ENCODE measurements at regions not wholly inside any gene's neighbourhood (a gene's known extent, or its start where the extent isn't known, plus 50 kb on each side); places are given as distances from the start of the nearest gene placed in this dataset.

GRCh38 chr4:149135062-149135461 is 680.6 kb downstream of the IQCM start:
- DNase-seq (ENCODE audit: low read depth, low spot score) = no peak

- DNase-seq (ENCODE audit: low read depth, low spot score) = no peak
Observed at GRCh38 chr4:149121023-149121404, 678.8 kb upstream of the NR3C2 start.

GRCh38 chr4:149120331-149121022 is 678.3 kb upstream of the NR3C2 start:
- no peak for DNase-seq (ENCODE audit: low read depth, low spot score)

GRCh38 chr4:149116806-149117205 is 674.6 kb upstream of the NR3C2 start:
- DNase-seq (ENCODE audit: low read depth, low spot score) = no peak

- DNase-seq (ENCODE audit: low read depth, low spot score) = no peak
Observed at GRCh38 chr4:149113804-149114430, 671.7 kb upstream of the NR3C2 start.

GRCh38 chr4:149112109-149112508 is 669.9 kb upstream of the NR3C2 start:
- DNase-seq (ENCODE audit: low read depth, low spot score) = no peak

- no peak for DNase-seq (ENCODE audit: low read depth, low spot score)
Observed at GRCh38 chr4:149110481-149110880, 668.3 kb upstream of the NR3C2 start.

- no peak for DNase-seq (ENCODE audit: low read depth, low spot score)
Observed at GRCh38 chr4:149108626-149109025, 666.4 kb upstream of the NR3C2 start.

- no peak for DNase-seq (ENCODE audit: low read depth, low spot score)
Observed at GRCh38 chr4:149102765-149103164, 660.6 kb upstream of the NR3C2 start.

- DNase-seq (ENCODE audit: low read depth, low spot score) = no peak
Observed at GRCh38 chr4:149101649-149102048, 659.4 kb upstream of the NR3C2 start.

- no peak for DNase-seq (ENCODE audit: low read depth, low spot score)
Observed at GRCh38 chr4:149095811-149096210, 653.6 kb upstream of the NR3C2 start.

- DNase-seq (ENCODE audit: low read depth, low spot score) = no peak
Observed at GRCh38 chr4:149095001-149095400, 652.8 kb upstream of the NR3C2 start.

GRCh38 chr4:149084144-149084543 is 641.9 kb upstream of the NR3C2 start:
- no peak for DNase-seq (ENCODE audit: low read depth, low spot score)

- DNase-seq (ENCODE audit: low read depth, low spot score) = no peak
Observed at GRCh38 chr4:149077181-149077580, 635.0 kb upstream of the NR3C2 start.

GRCh38 chr4:149076401-149076800 is 634.2 kb upstream of the NR3C2 start:
- DNase-seq (ENCODE audit: low read depth, low spot score) = no peak

GRCh38 chr4:149072384-149072783 is 630.2 kb upstream of the NR3C2 start:
- no peak for DNase-seq (ENCODE audit: low read depth, low spot score)

GRCh38 chr4:149065753-149066152 is 623.5 kb upstream of the NR3C2 start:
- no peak for DNase-seq (ENCODE audit: low read depth, low spot score)

- no peak for DNase-seq (ENCODE audit: low read depth, low spot score)
Observed at GRCh38 chr4:149062997-149063396, 620.8 kb upstream of the NR3C2 start.

- no peak for DNase-seq (ENCODE audit: low read depth, low spot score)
Observed at GRCh38 chr4:149057594-149057993, 615.4 kb upstream of the NR3C2 start.

GRCh38 chr4:149056615-149057014 is 614.4 kb upstream of the NR3C2 start:
- no peak for DNase-seq (ENCODE audit: low read depth, low spot score)

GRCh38 chr4:149055624-149056023 is 613.4 kb upstream of the NR3C2 start:
- DNase-seq (ENCODE audit: low read depth, low spot score) = no peak

- DNase-seq (ENCODE audit: low read depth, low spot score) = no peak
Observed at GRCh38 chr4:149050840-149051239, 608.6 kb upstream of the NR3C2 start.

GRCh38 chr4:149048451-149049143 is 606.4 kb upstream of the NR3C2 start:
- DNase-seq (ENCODE audit: low read depth, low spot score) = no peak

Data from pulmonary artery endothelial cell (primary cell).